ENCODE measurements at regions not wholly inside any gene's neighbourhood (a gene's known extent, or its start where the extent isn't known, plus 50 kb on each side); places are given as distances from the start of the nearest gene placed in this dataset.

- Mint-ChIP-seq H3K27ac (no peak overlapping the region), H3K4me3 (ENCODE audit: low read depth) (no peak overlapping the region), H3K9me3 (ENCODE audit: low read depth) (no peaks in the 10 kb centered on the region), H3K27me3 (no peaks in the 10 kb centered on the region), H3K4me1 (ENCODE audit: low read depth) (peaks cover 14% of the 10 kb centered on the region), H3K36me3 (ENCODE audit: insufficient read depth) (no peaks in the 10 kb centered on the region)
- no peak for TF ChIP-seq CTCF (IDR thresholded peaks at IDR 0.05; ENCODE audit: unreplicated experiment)
- DNase-seq (ENCODE audit: low spot score, unreplicated experiment): no peak
Measured at GRCh38 chr2:52622266-52622665, 1145.3 kb upstream of the CHAC2 start.

GRCh38 chr2:52613064-52613463 is 1154.5 kb upstream of the CHAC2 start:
- H3K36me3 Mint-ChIP-seq (ENCODE audit: insufficient read depth): no peaks in the 10 kb centered on the region
- no peaks in the 10 kb centered on the region for H3K27me3 Mint-ChIP-seq
- peaks cover 7% of the 10 kb centered on the region for H3K4me1 Mint-ChIP-seq (ENCODE audit: low read depth)
- TF ChIP-seq CTCF (IDR thresholded peaks at IDR 0.05; ENCODE audit: unreplicated experiment): peak; percentile 33
- H3K27ac Mint-ChIP-seq: no peak overlapping the region
- DNase-seq (ENCODE audit: low spot score, unreplicated experiment): no peak
- H3K4me3 Mint-ChIP-seq (ENCODE audit: low read depth): no peak overlapping the region
- peaks cover 5% of the 10 kb centered on the region for H3K9me3 Mint-ChIP-seq (ENCODE audit: low read depth)

GRCh38 chr2:52611759-52612158 is 1155.8 kb upstream of the CHAC2 start:
- Mint-ChIP-seq H3K27ac (no peak overlapping the region), H3K36me3 (ENCODE audit: insufficient read depth) (no peaks in the 10 kb centered on the region), H3K9me3 (ENCODE audit: low read depth) (peaks cover 5% of the 10 kb centered on the region), H3K4me3 (ENCODE audit: low read depth) (no peak overlapping the region), H3K4me1 (ENCODE audit: low read depth) (no peaks in the 10 kb centered on the region), H3K27me3 (no peaks in the 10 kb centered on the region)
- TF ChIP-seq CTCF (IDR thresholded peaks at IDR 0.05; ENCODE audit: unreplicated experiment): no peak
- DNase-seq (ENCODE audit: low spot score, unreplicated experiment): no peak

- Mint-ChIP-seq H3K27ac (no peak overlapping the region), H3K36me3 (ENCODE audit: insufficient read depth) (no peaks in the 10 kb centered on the region), H3K4me1 (ENCODE audit: low read depth) (no peaks in the 10 kb centered on the region), H3K9me3 (ENCODE audit: low read depth) (peaks cover 6% of the 10 kb centered on the region), H3K27me3 (no peaks in the 10 kb centered on the region), H3K4me3 (ENCODE audit: low read depth) (no peak overlapping the region)
- TF ChIP-seq CTCF (IDR thresholded peaks at IDR 0.05; ENCODE audit: unreplicated experiment): no peak
- DNase-seq (ENCODE audit: low spot score, unreplicated experiment): no peak
Measured at GRCh38 chr2:52608030-52608429, 1159.6 kb upstream of the CHAC2 start.

GRCh38 chr2:52597346-52597745 is 1170.3 kb upstream of the CHAC2 start:
- no peak for DNase-seq (ENCODE audit: low spot score, unreplicated experiment)
- Mint-ChIP-seq H3K4me3 (ENCODE audit: low read depth) (no peak overlapping the region), H3K4me1 (ENCODE audit: low read depth) (no peaks in the 10 kb centered on the region), H3K36me3 (ENCODE audit: insufficient read depth) (no peaks in the 10 kb centered on the region), H3K9me3 (ENCODE audit: low read depth) (peaks cover 3% of the 10 kb centered on the region), H3K27ac (no peak overlapping the region), H3K27me3 (no peaks in the 10 kb centered on the region)
- TF ChIP-seq CTCF (IDR thresholded peaks at IDR 0.05; ENCODE audit: unreplicated experiment): no peak

All from progenitor cell of endocrine pancreas (in vitro differentiated cells).